ENCODE measurements at regions not wholly inside any gene's neighbourhood (a gene's known extent, or its start where the extent isn't known, plus 50 kb on each side); places are given as distances from the start of the nearest gene placed in this dataset.

DNA sequence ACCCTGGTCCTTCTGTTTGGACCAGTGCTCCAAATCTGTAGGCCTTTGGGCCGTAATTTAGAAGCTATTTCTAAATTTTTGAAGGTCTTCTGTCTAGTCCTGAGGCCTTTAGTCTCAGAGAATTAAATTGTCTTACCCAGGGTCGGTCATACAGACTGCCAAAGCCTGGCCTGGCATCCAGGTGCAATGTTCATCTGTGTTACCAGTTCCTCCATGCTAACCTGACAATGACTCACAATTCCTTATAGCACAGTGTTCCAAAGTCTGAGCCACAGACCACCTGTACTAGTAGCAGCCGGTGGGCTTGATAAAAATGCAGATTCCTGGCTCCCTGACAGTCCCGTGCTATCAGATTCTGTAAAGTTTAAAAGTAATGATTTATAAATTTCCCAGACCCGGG lies 77.7 kb upstream of the MAP4K3 start:
- TF ChIP-seq, protein P1, sequence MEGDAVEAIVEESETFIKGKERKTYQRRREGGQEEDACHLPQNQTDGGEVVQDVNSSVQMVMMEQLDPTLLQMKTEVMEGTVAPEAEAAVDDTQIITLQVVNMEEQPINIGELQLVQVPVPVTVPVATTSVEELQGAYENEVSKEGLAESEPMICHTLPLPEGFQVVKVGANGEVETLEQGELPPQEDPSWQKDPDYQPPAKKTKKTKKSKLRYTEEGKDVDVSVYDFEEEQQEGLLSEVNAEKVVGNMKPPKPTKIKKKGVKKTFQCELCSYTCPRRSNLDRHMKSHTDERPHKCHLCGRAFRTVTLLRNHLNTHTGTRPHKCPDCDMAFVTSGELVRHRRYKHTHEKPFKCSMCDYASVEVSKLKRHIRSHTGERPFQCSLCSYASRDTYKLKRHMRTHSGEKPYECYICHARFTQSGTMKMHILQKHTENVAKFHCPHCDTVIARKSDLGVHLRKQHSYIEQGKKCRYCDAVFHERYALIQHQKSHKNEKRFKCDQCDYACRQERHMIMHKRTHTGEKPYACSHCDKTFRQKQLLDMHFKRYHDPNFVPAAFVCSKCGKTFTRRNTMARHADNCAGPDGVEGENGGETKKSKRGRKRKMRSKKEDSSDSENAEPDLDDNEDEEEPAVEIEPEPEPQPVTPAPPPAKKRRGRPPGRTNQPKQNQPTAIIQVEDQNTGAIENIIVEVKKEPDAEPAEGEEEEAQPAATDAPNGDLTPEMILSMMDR (IDR thresholded peaks at IDR 0.05; ENCODE audit: low read length) = no peak
- TF ChIP-seq EZH2 (optimal IDR thresholded peaks at IDR 0.05; ENCODE audit: low read depth, low read length) = no peak
